GM12878 (cell line): ENCODE measurements at regions not wholly inside any gene's neighbourhood (a gene's known extent, or its start where the extent isn't known, plus 50 kb on each side); places are given as distances from the start of the nearest gene placed in this dataset.

ENCODE experiments used
- ATAC-seq: fragments of 200-7000 bp; cut with Tn5 transposase; 3 replicates; pipeline ENCODE4 v1.9.1; 2020; ENCODE audit warnings: mild to moderate bottlenecking, moderate library complexity
- BruUV-seq: library from RNA; stranded (reverse); fragments of 400-500 nt; replicated peaks from 2 replicates; lab custom pipeline; 2021; lab: Mats Ljungman, UMichigan
- CTCF ChIA-PET: fragments of 300-600 bp; sonication (Branson Sonifier 250); formaldehyde crosslinking; extraction: SDS; loops from one replicate; lab custom pipeline; 2021; ENCODE audit warnings: inconsistent platforms; lab: Yijun Ruan, JAX
- POLR2A ChIA-PET: fragments of 350-600 bp; formaldehyde crosslinking; extraction: SDS; loops from one replicate; lab custom pipeline; 2021; ENCODE audit warnings: inconsistent platforms; lab: Charles Lee
- RAD21 ChIA-PET: fragments of 300-600 bp; sonication (Branson Sonifier 250); formaldehyde crosslinking; loops from one replicate; lab custom pipeline; 2023; ENCODE audit warnings: antibody characterized with exemption; ENCODE audit not compliant: unreplicated experiment; lab: Charles Lee
- SMC1A ChIA-PET: fragments of 300-600 bp; sonication (Branson Sonifier 250); formaldehyde crosslinking; loops from one replicate; lab custom pipeline; 2023; ENCODE audit not compliant: unreplicated experiment, uncharacterized antibody; lab: Charles Lee
- DNase-seq: peaks from one replicate; pipeline ENCODE4 v3.0.0-alpha.2; 2011; ENCODE audit warnings: low read depth, low spot score
- FAIRE-seq: peaks from 3 replicates; lab custom pipeline; 2011; peaks lifted over from hg19 to GRCh38; lab: Jason Lieb, UNC
- H2AFZ ChIP-seq: 2 replicates; pipeline ENCODE4 v1.6.0; 2011; ENCODE audit warnings: low read depth, low read length, control low read depth; ENCODE audit not compliant: control insufficient read depth
- H3K27ac ChIP-seq: 2 replicates; pipeline ENCODE4 v1.5.1; 2011; ENCODE audit warnings: control low read depth; ENCODE audit not compliant: control insufficient read depth, insufficient read depth
- H3K27me3 ChIP-seq, 2 experiments: replicated peaks in 1 of 2; 2 replicates each; pipeline versions ENCODE4 v1.6.0 to v1.6.1; 2011; ENCODE audit warnings: low read length in 1 of 2; ENCODE audit not compliant: control insufficient read depth in 2 of 2, insufficient read depth in 2 of 2
- H3K36me3 ChIP-seq, 2 experiments: 2 replicates each; pipeline ENCODE4 v1.5.1; 2011; ENCODE audit warnings: low read length in 1 of 2; ENCODE audit not compliant: control insufficient read depth in 2 of 2, insufficient read depth in 2 of 2
- H3K4me1 ChIP-seq: 2 replicates; pipeline ENCODE4 v1.6.1; 2011; ENCODE audit warnings: mild to moderate bottlenecking, low read length, moderate library complexity, mixed read lengths; ENCODE audit not compliant: control insufficient read depth, insufficient read depth
- H3K4me2 ChIP-seq: 2 replicates; pipeline ENCODE4 v1.6.0; 2011; ENCODE audit warnings: control low read depth; ENCODE audit not compliant: control insufficient read depth, insufficient read depth
- H3K4me3 ChIP-seq: fragments of 200-600 bp; sonication (generic); 2 replicates; pipeline ENCODE4 v1.5.1; 2016
- H3K79me2 ChIP-seq: 2 replicates; pipeline ENCODE4 v1.6.0; 2011; ENCODE audit warnings: low read length; ENCODE audit not compliant: control insufficient read depth, insufficient read depth
- H3K9ac ChIP-seq: 2 replicates; pipeline ENCODE4 v1.8.0; 2011; ENCODE audit warnings: low read length, control low read depth, mixed read lengths; ENCODE audit not compliant: control insufficient read depth, insufficient read depth
- H3K9me3 ChIP-seq: replicated peaks from 3 replicates; pipeline ENCODE4 v1.5.1; 2011; ENCODE audit warnings: mild to moderate bottlenecking, low read length; ENCODE audit not compliant: control insufficient read depth, insufficient read depth
- H4K20me1 ChIP-seq: 2 replicates; pipeline ENCODE4 v1.6.0; 2011; ENCODE audit not compliant: control insufficient read depth, insufficient read depth
- IRF5 ChIP-seq: fragments of 450-650 bp; IDR thresholded peaks from 2 replicates; pipeline ENCODE4 v1.6.1; 2017; ENCODE audit warnings: borderline replicate concordance
- MAX ChIP-seq: IDR thresholded peaks from 2 replicates; pipeline ENCODE4 v1.6.1; 2012; ENCODE audit warnings: low read depth, low read length, improper control_type of control experiment
- SREBF2 ChIP-seq: IDR thresholded peaks from 2 replicates; pipeline ENCODE4 v1.6.1; 2012; ENCODE audit warnings: mild to moderate bottlenecking, low read length
- WRNIP1 ChIP-seq: IDR thresholded peaks from 2 replicates; pipeline ENCODE4 v1.6.1; 2011; ENCODE audit warnings: low read depth, low read length, improper control_type of control experiment, borderline replicate concordance
- WGBS: methylation state at CpG from one replicate; pipeline ENCODE4 v1.1.6; 2016; ENCODE audit warnings: low lambda C conversion rate; ENCODE audit not compliant: insufficient replicate concordance, insufficient coverage; ENCODE audit errors: missing lambda C conversion rate; 5-methylcytosine and 5-hydroxymethylcytosine counted together
- in situ Hi-C: fragments of 300-500 bp; cut with MboI; formaldehyde crosslinking; loops from 9 replicates; pipeline ENCODE4 v1.14.3; 2018; ENCODE audit warnings: mixed read lengths
- intact Hi-C: fragments of 100-400 bp; cut with micrococcal nuclease; formaldehyde crosslinking; loops from one replicate; pipeline ENCODE4 v1.14.2; 2022; ENCODE audit not compliant: unreplicated experiment
- TF ChIP-seq, protein P1 (sequence below): fragments of 450-650 bp; IDR thresholded peaks from 2 replicates; pipeline ENCODE4 v1.6.1; 2016; ENCODE audit warnings: mild to moderate bottlenecking

DNA sequence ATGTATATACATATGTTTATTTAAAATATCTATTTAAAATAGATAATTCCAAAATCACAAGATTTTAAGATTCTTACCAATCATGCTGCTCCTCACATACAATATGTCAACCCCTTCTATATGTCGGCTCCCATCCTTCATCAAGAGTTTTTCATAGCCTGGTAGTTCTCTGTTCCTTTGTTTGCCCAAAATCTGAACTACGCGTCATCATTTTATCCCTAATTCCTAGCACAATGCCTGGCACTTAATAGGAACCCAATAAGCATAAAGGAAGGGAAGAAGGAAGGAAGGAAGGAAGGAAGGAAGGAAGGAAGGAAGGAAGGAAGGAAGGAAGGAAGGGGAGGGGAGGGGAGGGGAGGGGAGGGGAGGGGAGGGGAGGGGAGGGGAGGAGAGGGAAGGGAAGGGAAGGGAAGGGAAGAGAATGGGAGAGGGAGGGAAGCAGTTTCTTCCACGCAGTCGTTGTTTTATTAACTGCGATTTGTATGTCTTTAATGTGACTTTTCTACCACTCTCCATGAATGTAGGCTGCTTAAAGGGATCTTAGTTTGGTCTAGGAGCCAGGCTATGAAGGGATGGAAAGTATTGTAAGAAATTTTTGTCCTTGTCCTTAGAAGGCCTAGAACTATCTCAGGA lies 83.3 kb upstream of the PCGF5 start:
- no peaks in the 10 kb centered on the region; the same call in 1 of the 2 replicates for H3K4me1 ChIP-seq
- ChIA-PET CTCF (interaction anchor here (0.5 kb wide), 1 partner anchor 1190 kb away, joined by 3 read pairs; no protein-coding TSS in a partner anchor), POLR2A (no interaction called here), RAD21 (no interaction called here), SMC1A (interaction anchor here (0.7 kb wide), 1 partner anchor 50 kb away, joined by 3 read pairs; no protein-coding TSS in a partner anchor)
- TF ChIP-seq, protein P1, sequence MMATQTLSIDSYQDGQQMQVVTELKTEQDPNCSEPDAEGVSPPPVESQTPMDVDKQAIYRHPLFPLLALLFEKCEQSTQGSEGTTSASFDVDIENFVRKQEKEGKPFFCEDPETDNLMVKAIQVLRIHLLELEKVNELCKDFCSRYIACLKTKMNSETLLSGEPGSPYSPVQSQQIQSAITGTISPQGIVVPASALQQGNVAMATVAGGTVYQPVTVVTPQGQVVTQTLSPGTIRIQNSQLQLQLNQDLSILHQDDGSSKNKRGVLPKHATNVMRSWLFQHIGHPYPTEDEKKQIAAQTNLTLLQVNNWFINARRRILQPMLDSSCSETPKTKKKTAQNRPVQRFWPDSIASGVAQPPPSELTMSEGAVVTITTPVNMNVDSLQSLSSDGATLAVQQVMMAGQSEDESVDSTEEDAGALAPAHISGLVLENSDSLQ = no peak
- no peak overlapping the region for H3K4me2 ChIP-seq
- BruUV-seq = no TSS peak
- H4K20me1 ChIP-seq = no peaks in the 10 kb centered on the region
- no peaks in the 10 kb centered on the region for H3K9me3 ChIP-seq
- ATAC-seq (no peak), DNase-seq (no peak), FAIRE-seq (no peak)
- intact Hi-C loops = no loop called here
- H3K4me3 ChIP-seq = no peak overlapping the region
- in situ Hi-C loops = no loop called here
- H3K9ac ChIP-seq = no peak overlapping the region
- no peaks in the 10 kb centered on the region for H3K36me3 ChIP-seq
- no peak overlapping the region for H2AFZ ChIP-seq
- no peak overlapping the region for H3K27ac ChIP-seq
- no peaks in the 10 kb centered on the region for H3K27me3 ChIP-seq
- 84% methylated on average over 5 of the region's 6 CpGs for WGBS
- no peaks in the 10 kb centered on the region for H3K79me2 ChIP-seq

DNA sequence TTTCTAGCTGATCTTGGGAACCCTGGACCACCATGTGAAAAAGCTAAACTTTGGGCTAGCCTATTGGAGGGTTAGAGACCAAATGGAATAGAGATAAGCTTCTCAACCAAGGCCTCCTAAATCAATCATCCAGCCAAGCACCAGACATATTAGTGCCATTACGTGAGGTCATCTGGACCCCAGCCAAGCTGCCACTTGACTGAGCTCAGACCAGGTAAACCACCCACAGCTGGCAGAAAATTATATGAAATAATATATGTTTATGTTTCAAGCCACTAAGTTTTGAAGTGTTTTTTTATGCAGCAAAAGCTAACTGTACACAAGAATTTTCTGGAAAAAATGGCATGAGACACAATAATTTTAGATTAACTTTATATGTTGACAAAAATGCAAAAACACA lies 82.6 kb upstream of the PCGF5 start:
- RAD21 ChIA-PET = no interaction called here
- intact Hi-C loops = no loop called here
- Histone ChIP-seq H3K27ac (no peak overlapping the region), H4K20me1 (no peaks in the 10 kb centered on the region), H3K27me3 (no peaks in the 10 kb centered on the region), H3K79me2 (no peaks in the 10 kb centered on the region), H3K4me1 (no peaks in the 10 kb centered on the region; the same call in 1 of the 2 replicates), H3K36me3 (no peaks in the 10 kb centered on the region), H3K9ac (no peak overlapping the region), H3K9me3 (no peaks in the 10 kb centered on the region), H2AFZ (no peak overlapping the region), H3K4me2 (no peak overlapping the region), H3K4me3 (no peak overlapping the region)
- no TSS peak for BruUV-seq
- CTCF ChIA-PET = interaction anchor here (0.5 kb wide), 1 partner anchor 1191 kb away, joined by 3 read pairs; no protein-coding TSS in a partner anchor
- ATAC-seq = no peak
- in situ Hi-C loops = no loop called here
- no peak for DNase-seq
- TF ChIP-seq SREBF2 = no peak
- no peak for TF ChIP-seq MAX
- no peak for TF ChIP-seq IRF5
- TF ChIP-seq WRNIP1 = no peak
- SMC1A ChIA-PET = interaction anchor here (0.7 kb wide), 1 partner anchor 49 kb away, joined by 3 read pairs; no protein-coding TSS in a partner anchor
- POLR2A ChIA-PET = interaction anchor here (0.6 kb wide), 1 partner anchor 158 kb away, joined by 7 read pairs; no protein-coding TSS in a partner anchor
- FAIRE-seq = no peak
- WGBS = 0% methylated on average over 1 of the region's 1 CpG
